ENCODE measurements at regions not wholly inside any gene's neighbourhood (a gene's known extent, or its start where the extent isn't known, plus 50 kb on each side); places are given as distances from the start of the nearest gene placed in this dataset.

GRCh38 chr5:103498800-103499551 lies 63.6 kb downstream of the NUDT12 start:
- DNase-seq (ENCODE audit: low read depth), result no peak

- no peak for DNase-seq (ENCODE audit: low read depth)
Measured at GRCh38 chr5:103498211-103498610, 64.4 kb downstream of the NUDT12 start.

- no peak for DNase-seq (ENCODE audit: low read depth)
Measured at GRCh38 chr5:103497781-103498180, 64.8 kb downstream of the NUDT12 start.

- DNase-seq (ENCODE audit: low read depth), result no peak
Measured at GRCh38 chr5:103490030-103490739, 72.4 kb downstream of the NUDT12 start.

- DNase-seq (ENCODE audit: low read depth), result no peak
Measured at GRCh38 chr5:103489307-103489706, 73.3 kb downstream of the NUDT12 start.

GRCh38 chr5:103487822-103488493 lies 74.6 kb downstream of the NUDT12 start:
- DNase-seq (ENCODE audit: low read depth), result no peak

GRCh38 chr5:103487218-103487617 lies 75.4 kb downstream of the NUDT12 start:
- DNase-seq (ENCODE audit: low read depth), result peak; percentile 40

GRCh38 chr5:103486739-103487138 lies 75.8 kb downstream of the NUDT12 start:
- DNase-seq (ENCODE audit: low read depth), result no peak

- no peak for DNase-seq (ENCODE audit: low read depth)
Measured at GRCh38 chr5:103480246-103480645, 82.3 kb downstream of the NUDT12 start.

GRCh38 chr5:103477678-103478077 lies 84.9 kb downstream of the NUDT12 start:
- DNase-seq (ENCODE audit: low read depth), result no peak

GRCh38 chr5:103476811-103477210 lies 85.8 kb downstream of the NUDT12 start:
- DNase-seq (ENCODE audit: low read depth), result no peak

- peak; percentile 60 for DNase-seq (ENCODE audit: low read depth)
Measured at GRCh38 chr5:103475629-103476240, 86.9 kb downstream of the NUDT12 start.

GRCh38 chr5:103474677-103475076 lies 87.9 kb downstream of the NUDT12 start:
- peak; percentile 32 for DNase-seq (ENCODE audit: low read depth)

GRCh38 chr5:103473725-103474124 lies 88.9 kb downstream of the NUDT12 start:
- peak; percentile 80 for DNase-seq (ENCODE audit: low read depth)

GRCh38 chr5:103472830-103473229 lies 89.8 kb downstream of the NUDT12 start:
- DNase-seq (ENCODE audit: low read depth), result peak; percentile 77

GRCh38 chr5:103472265-103472664 lies 90.3 kb downstream of the NUDT12 start:
- DNase-seq (ENCODE audit: low read depth), result peak; percentile 45

- peak; percentile 78 for DNase-seq (ENCODE audit: low read depth)
Measured at GRCh38 chr5:103469288-103470040, 93.1 kb downstream of the NUDT12 start.

- DNase-seq (ENCODE audit: low read depth), result no peak
Measured at GRCh38 chr5:103467831-103468230, 94.8 kb downstream of the NUDT12 start.

GRCh38 chr5:103466495-103466894 lies 96.1 kb downstream of the NUDT12 start:
- DNase-seq (ENCODE audit: low read depth), result peak; percentile 86

GRCh38 chr5:103465891-103466290 lies 96.7 kb downstream of the NUDT12 start:
- peak; percentile 44 for DNase-seq (ENCODE audit: low read depth)

GRCh38 chr5:103464835-103465484 lies 97.6 kb downstream of the NUDT12 start:
- no peak for DNase-seq (ENCODE audit: low read depth)
